MCF 10A (cell line): ENCODE measurements at regions not wholly inside any gene's neighbourhood (a gene's known extent, or its start where the extent isn't known, plus 50 kb on each side); places are given as distances from the start of the nearest gene placed in this dataset.
"Not testable (repeated sequence)": the region's sequence is repeated elsewhere in the genome, so short reads cannot be mapped to it uniquely, and the experiment has no call there.

Source experiments
- BruUV-seq: library from RNA; stranded (reverse); fragments of 400-500 nt; replicated peaks from 2 replicates; lab custom pipeline; 2021; lab: Mats Ljungman, UMichigan
- CTCF ChIA-PET: fragments of 300-600 bp; sonication (Branson Sonifier 250); formaldehyde crosslinking; extraction: SDS; loops from one replicate; lab custom pipeline; 2021; ENCODE audit warnings: antibody characterized with exemption, inconsistent platforms; lab: Yijun Ruan, JAX
- POLR2A ChIA-PET: fragments of 300-600, 350-650 bp; sonication (Branson Sonifier 250); formaldehyde crosslinking; extraction: SDS; loops from one replicate; lab custom pipeline; 2020; ENCODE audit warnings: antibody characterized with exemption, inconsistent platforms; lab: Yijun Ruan, JAX
- DNase-seq: peaks from one replicate; pipeline ENCODE4 v3.0.0-alpha.2; 2018; ENCODE audit not compliant: unreplicated experiment
- H3K27ac Mint-ChIP-seq: one replicate; pipeline ENCODE4 v1.8.0; 2022; ENCODE audit warnings: mild to moderate bottlenecking, low read depth, mixed read lengths; ENCODE audit not compliant: unreplicated experiment
- H3K27me3 Mint-ChIP-seq: one replicate; pipeline ENCODE4 v1.8.0; 2022; ENCODE audit warnings: mixed read lengths; ENCODE audit not compliant: insufficient read depth, unreplicated experiment
- H3K36me3 Mint-ChIP-seq: one replicate; pipeline ENCODE4 v1.8.0; 2022; ENCODE audit warnings: mild to moderate bottlenecking, moderate library complexity, mixed read lengths; ENCODE audit not compliant: insufficient read depth, unreplicated experiment
- H3K4me1 Mint-ChIP-seq: one replicate; pipeline ENCODE4 v1.8.0; 2022; ENCODE audit warnings: mixed read lengths; ENCODE audit not compliant: insufficient read depth, unreplicated experiment
- H3K4me3 Mint-ChIP-seq: one replicate; pipeline ENCODE4 v1.8.0; 2022; ENCODE audit warnings: mild to moderate bottlenecking, moderate library complexity, mixed read lengths; ENCODE audit not compliant: unreplicated experiment
- H3K9me3 Mint-ChIP-seq: one replicate; pipeline ENCODE4 v1.8.0; 2022; ENCODE audit warnings: mixed read lengths; ENCODE audit not compliant: unreplicated experiment
- intact Hi-C: fragments of 100-400 bp; cut with micrococcal nuclease; formaldehyde crosslinking; loops from 2 replicates; pipeline ENCODE4 v1.14.1; 2022
- TF ChIP-seq, protein P1 (sequence below): fragments of 200-600 bp; IDR thresholded peaks from one replicate; pipeline ENCODE4 v1.8.0; 2022; ENCODE audit warnings: antibody characterized with exemption, mild to moderate bottlenecking; ENCODE audit not compliant: unreplicated experiment

DNA sequence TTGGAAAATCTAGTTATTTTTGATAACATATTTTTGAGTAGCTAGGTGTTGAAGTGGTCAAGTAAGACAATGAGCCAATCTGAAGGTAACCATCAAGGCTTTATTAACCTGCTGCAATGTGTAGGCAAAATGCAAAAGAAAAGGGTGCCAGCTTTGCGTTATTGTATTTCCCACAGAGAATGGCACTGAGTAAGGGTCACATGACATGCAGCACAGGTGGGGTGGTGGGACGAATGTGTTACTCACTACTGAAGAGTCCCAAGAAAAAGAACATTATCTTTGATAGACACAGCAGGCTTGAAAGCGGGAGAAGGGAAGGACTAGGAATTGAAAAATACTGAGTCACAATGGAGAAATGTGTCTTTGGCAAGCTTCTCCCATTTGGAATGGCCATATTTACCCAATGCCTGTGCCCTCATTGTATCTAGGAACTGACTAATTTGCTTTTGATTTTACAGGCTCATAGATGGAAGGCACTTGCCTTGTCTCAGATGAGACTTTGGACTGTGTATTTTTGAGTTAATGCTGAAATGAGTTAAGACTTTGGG is 898.6 kb upstream of the POT1 start:
- Mint-ChIP-seq H3K9me3 (peaks cover 12% of the 10 kb centered on the region), H3K36me3 (no peaks in the 10 kb centered on the region), H3K27ac (peak overlapping the region; percentile 36), H3K4me3 (no peak overlapping the region), H3K27me3 (no peaks in the 10 kb centered on the region), H3K4me1 (peaks cover 4% of the 10 kb centered on the region)
- TF ChIP-seq, protein P1, sequence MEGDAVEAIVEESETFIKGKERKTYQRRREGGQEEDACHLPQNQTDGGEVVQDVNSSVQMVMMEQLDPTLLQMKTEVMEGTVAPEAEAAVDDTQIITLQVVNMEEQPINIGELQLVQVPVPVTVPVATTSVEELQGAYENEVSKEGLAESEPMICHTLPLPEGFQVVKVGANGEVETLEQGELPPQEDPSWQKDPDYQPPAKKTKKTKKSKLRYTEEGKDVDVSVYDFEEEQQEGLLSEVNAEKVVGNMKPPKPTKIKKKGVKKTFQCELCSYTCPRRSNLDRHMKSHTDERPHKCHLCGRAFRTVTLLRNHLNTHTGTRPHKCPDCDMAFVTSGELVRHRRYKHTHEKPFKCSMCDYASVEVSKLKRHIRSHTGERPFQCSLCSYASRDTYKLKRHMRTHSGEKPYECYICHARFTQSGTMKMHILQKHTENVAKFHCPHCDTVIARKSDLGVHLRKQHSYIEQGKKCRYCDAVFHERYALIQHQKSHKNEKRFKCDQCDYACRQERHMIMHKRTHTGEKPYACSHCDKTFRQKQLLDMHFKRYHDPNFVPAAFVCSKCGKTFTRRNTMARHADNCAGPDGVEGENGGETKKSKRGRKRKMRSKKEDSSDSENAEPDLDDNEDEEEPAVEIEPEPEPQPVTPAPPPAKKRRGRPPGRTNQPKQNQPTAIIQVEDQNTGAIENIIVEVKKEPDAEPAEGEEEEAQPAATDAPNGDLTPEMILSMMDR, result no peak
- ChIA-PET CTCF (no interaction called here), POLR2A (no interaction called here)
- intact Hi-C loops, result no loop called here
- BruUV-seq, result no TSS peak
- DNase-seq, result peak; percentile 45

DNA sequence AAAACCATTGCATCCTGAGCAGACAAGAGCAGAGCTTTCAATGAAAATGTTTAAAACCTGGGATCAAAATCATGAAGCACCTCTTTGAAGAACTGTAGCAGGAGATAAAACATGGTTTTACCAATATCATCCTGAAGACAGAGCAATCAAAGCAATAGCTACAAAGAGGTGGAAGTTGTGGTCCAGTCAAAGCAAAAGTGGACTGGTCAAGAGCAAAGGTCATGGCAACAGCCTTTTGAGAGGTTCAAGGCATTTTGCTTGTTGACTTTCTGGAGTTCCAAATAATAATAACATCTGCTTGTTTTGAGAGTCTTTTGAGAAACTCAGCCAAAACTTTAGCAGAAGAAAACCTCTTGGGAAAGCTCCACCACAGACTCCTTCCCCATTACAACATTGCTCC is 893.9 kb upstream of the POT1 start:
- CTCF ChIA-PET, result interaction anchor here (0.8 kb wide), 1 partner anchor 52 kb away, joined by 4 read pairs; no protein-coding TSS in a partner anchor
- intact Hi-C loops, result no loop called here
- no peaks in the 10 kb centered on the region for H3K36me3 Mint-ChIP-seq

DNA sequence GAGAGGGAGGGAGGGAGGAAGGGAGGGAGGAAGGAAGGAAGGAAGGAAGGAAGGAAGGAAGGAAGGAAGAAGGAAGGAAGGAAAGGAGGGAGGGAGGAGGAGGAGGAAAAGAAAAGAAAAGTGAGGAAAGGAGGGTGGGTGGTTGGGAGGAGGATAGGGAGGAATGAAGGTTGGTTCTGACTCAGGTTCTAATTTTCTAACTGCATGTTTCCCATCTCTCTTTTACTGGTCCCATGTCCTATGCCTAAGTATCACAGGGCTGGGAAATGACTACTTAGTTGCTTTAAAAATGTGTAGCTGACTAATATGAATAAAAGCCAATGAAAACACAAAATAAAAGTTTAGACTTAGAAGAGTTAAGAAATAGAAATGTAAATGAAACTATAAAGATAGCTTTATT is 890.9 kb upstream of the POT1 start:
- BruUV-seq, result no TSS peak
- ChIA-PET CTCF (no interaction called here), POLR2A (interaction anchor here (0.5 kb wide), 1 partner anchor 1964 kb away, joined by 3 read pairs; no protein-coding TSS in a partner anchor)
- no peak for DNase-seq
- Mint-ChIP-seq H3K36me3 (no peaks in the 10 kb centered on the region), H3K4me3 (no peak overlapping the region), H3K4me1 (peaks cover 3% of the 10 kb centered on the region), H3K27me3 (no peaks in the 10 kb centered on the region), H3K9me3 (no peaks in the 10 kb centered on the region), H3K27ac (no peak overlapping the region)
- intact Hi-C loops, result no loop called here
- TF ChIP-seq, protein P1, result no peak

More for the DNA sequence above, 893.9 kb upstream of the POT1 start:
- no peaks in the 10 kb centered on the region for H3K9me3 Mint-ChIP-seq
- H3K4me1 Mint-ChIP-seq, result peaks cover 2% of the 10 kb centered on the region
- TF ChIP-seq, protein P1, result no peak
- no peak overlapping the region for H3K4me3 Mint-ChIP-seq
- H3K27ac Mint-ChIP-seq, result no peak overlapping the region
- H3K27me3 Mint-ChIP-seq, result no peaks in the 10 kb centered on the region
- POLR2A ChIA-PET, result no interaction called here
- BruUV-seq, result no TSS peak
- DNase-seq, result no peak

DNA sequence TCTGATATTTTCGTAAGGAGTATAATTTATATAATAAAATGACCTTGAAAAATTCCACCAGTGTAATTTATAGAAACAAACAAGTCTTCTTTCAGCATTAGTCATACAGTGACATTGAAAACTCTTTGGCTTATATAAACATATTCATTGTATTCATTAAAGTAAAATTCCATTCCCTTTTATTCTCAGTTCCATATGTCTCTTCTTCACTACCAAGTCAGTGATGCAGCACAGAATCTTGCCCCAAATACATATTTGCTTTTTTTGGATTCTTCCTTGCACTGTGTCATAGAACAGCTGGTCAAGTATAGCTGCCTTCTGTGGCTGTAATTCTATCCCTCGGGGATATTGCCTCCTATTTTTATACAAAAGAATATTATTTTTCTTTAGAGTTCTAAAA is 884.5 kb upstream of the POT1 start:
- intact Hi-C loops, result no loop called here
- peaks cover 6% of the 10 kb centered on the region for H3K4me1 Mint-ChIP-seq
- no peak overlapping the region for H3K27ac Mint-ChIP-seq
- BruUV-seq, result no TSS peak
- H3K9me3 Mint-ChIP-seq, result no peaks in the 10 kb centered on the region
- ChIA-PET CTCF (interaction anchor here (0.5 kb wide), 1 partner anchor 849 kb away, joined by 5 read pairs; no protein-coding TSS in a partner anchor), POLR2A (no interaction called here)
- TF ChIP-seq, protein P1, result no peak
- no peak overlapping the region for H3K4me3 Mint-ChIP-seq
- H3K27me3 Mint-ChIP-seq, result no peaks in the 10 kb centered on the region
- no peaks in the 10 kb centered on the region for H3K36me3 Mint-ChIP-seq
- DNase-seq, result peak; percentile 29

DNA sequence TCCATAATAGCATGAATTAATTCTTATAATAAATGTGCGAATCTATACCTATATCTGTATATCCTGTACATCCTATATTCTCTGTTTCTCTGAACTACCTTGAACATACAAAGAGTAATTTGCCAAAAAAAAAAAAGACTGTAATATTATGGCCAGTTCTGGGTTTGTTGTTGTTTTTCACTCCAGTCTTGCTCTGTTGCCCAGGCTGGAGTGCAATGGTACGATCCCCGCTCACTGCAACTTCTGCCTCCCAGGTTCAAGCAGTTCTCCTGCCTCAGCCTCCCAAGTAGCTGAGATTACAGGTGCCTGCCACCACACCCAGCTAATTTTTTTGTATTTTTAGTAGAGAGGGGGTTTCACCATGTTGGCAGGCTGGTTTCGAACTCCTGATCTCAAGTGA is 876.9 kb upstream of the POT1 start:
- H3K9me3 Mint-ChIP-seq, CTCF ChIA-PET, BruUV-seq, H3K27me3 Mint-ChIP-seq, intact Hi-C loops, H3K36me3 Mint-ChIP-seq, H3K4me3 Mint-ChIP-seq, H3K4me1 Mint-ChIP-seq, POLR2A ChIA-PET, H3K27ac Mint-ChIP-seq: not testable (repeated sequence)
- DNase-seq, result peak; percentile 17
